Cardiac muscle cell (in vitro differentiated cells and primary cell): ENCODE measurements at regions not wholly inside any gene's neighbourhood (a gene's known extent, or its start where the extent isn't known, plus 50 kb on each side); places are given as distances from the start of the nearest gene placed in this dataset.

Experiments
- DNase-seq, 2 donors: peaks; one replicate each; pipeline versions ENCODE4 v3.0.0 to v3.0.0-alpha.2; 2010 to 2017; ENCODE audit warnings: low read depth in 1 of 2, low spot score in 1 of 2
- H3K27ac ChIP-seq: fragments of 200-600 bp; sonication (generic); 2 replicates; pipeline ENCODE4 v1.5.1; 2016
- H3K27me3 ChIP-seq: fragments of 200-600 bp; sonication (generic); 2 replicates; pipeline ENCODE4 v1.6.0; 2016; ENCODE audit warnings: control low read depth
- H3K36me3 ChIP-seq: fragments of 200-600 bp; sonication (generic); 2 replicates; pipeline ENCODE4 v1.5.1; 2016; ENCODE audit warnings: control low read depth
- H3K4me1 ChIP-seq: fragments of 200-600 bp; sonication (generic); 2 replicates; pipeline ENCODE4 v1.8.1; 2017; ENCODE audit warnings: low read depth, mild to moderate bottlenecking, mixed run types
- H3K4me3 ChIP-seq: fragments of 200-600 bp; sonication (generic); 2 replicates; pipeline ENCODE4 v1.5.1; 2016; ENCODE audit warnings: mild to moderate bottlenecking
- H3K9me3 ChIP-seq: fragments of 200-600 bp; sonication (generic); 2 replicates; pipeline ENCODE4 v1.5.1; 2017; ENCODE audit warnings: low read depth, mild to moderate bottlenecking, control low read depth
- TF ChIP-seq, protein P1 (sequence below): IDR thresholded peaks from 2 replicates; pipeline ENCODE4 v1.5.1; 2012; ENCODE audit warnings: low read depth, mild to moderate bottlenecking, low read length

DNA sequence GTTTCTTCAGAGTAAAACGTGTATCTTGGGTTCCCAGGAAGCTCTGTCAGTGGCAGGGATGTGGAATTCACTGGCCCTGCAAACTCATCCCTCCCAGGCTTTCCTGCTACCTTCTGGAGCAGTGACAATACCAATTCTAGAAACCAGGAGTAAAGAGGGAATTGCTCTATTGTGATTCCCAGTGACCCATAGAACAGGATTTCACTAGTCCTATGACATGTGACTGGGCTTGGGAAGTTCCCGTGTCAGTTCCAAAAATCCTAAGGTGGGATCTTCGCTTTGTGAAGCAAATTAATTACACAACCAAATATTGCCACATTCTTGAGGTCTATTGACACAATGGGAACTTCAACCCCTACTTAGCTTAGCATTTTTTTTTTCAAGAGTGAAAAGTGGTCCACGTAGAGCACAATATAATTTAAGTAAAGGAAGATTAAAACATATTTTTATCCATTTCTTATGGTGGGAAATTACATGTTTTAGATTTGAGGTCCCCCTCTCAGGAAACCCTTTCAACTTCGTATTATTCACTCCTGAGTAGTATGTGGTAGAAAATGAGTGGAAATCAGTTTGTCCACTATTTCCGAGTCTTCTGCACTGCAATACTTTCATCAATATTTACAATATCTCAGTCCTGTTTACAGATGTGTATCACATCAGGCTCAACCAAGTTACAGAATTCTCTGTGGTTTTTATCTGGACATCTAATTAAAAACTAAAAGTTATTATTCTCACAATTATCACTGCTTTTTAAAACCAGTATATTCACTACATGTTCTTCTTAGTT, 88.9 kb upstream of the SOX5 start:
- H3K9me3 ChIP-seq: no peaks in the 10 kb centered on the region
- TF ChIP-seq, protein P1, sequence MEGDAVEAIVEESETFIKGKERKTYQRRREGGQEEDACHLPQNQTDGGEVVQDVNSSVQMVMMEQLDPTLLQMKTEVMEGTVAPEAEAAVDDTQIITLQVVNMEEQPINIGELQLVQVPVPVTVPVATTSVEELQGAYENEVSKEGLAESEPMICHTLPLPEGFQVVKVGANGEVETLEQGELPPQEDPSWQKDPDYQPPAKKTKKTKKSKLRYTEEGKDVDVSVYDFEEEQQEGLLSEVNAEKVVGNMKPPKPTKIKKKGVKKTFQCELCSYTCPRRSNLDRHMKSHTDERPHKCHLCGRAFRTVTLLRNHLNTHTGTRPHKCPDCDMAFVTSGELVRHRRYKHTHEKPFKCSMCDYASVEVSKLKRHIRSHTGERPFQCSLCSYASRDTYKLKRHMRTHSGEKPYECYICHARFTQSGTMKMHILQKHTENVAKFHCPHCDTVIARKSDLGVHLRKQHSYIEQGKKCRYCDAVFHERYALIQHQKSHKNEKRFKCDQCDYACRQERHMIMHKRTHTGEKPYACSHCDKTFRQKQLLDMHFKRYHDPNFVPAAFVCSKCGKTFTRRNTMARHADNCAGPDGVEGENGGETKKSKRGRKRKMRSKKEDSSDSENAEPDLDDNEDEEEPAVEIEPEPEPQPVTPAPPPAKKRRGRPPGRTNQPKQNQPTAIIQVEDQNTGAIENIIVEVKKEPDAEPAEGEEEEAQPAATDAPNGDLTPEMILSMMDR: no peak
- H3K4me1 ChIP-seq: peaks cover 10% of the 10 kb centered on the region
- H3K27ac ChIP-seq: no peak overlapping the region
- no peaks in the 10 kb centered on the region for H3K27me3 ChIP-seq
- H3K36me3 ChIP-seq: no peaks in the 10 kb centered on the region
- DNase-seq: peak in 1 of 2 donors; percentile 17
- H3K4me3 ChIP-seq: no peak overlapping the region

GRCh38 chr12:24036438-24037216, 87.2 kb upstream of the SOX5 start:
- Histone ChIP-seq H3K9me3 (no peaks in the 10 kb centered on the region), H3K36me3 (no peaks in the 10 kb centered on the region), H3K4me1 (peaks cover 10% of the 10 kb centered on the region), H3K27me3 (no peaks in the 10 kb centered on the region), H3K27ac (no peak overlapping the region), H3K4me3 (no peak overlapping the region)
- DNase-seq: peak in 1 of 2 donors; percentile 6
- TF ChIP-seq, protein P1: no peak

GRCh38 chr12:24034894-24035293, 85.4 kb upstream of the SOX5 start:
- H3K27ac ChIP-seq: no peak overlapping the region

GRCh38 chr12:24034160-24034559, 84.7 kb upstream of the SOX5 start:
- H3K27me3 ChIP-seq: no peaks in the 10 kb centered on the region
- no peak for DNase-seq
- H3K9me3 ChIP-seq: no peaks in the 10 kb centered on the region
- H3K4me3 ChIP-seq: no peak overlapping the region
- no peaks in the 10 kb centered on the region for H3K36me3 ChIP-seq
- TF ChIP-seq, protein P1: no peak
- no peak overlapping the region for H3K27ac ChIP-seq
- H3K4me1 ChIP-seq: peaks cover 10% of the 10 kb centered on the region

More at GRCh38 chr12:24034894-24035293, 85.4 kb upstream of the SOX5 start:
- no peak for DNase-seq
- TF ChIP-seq, protein P1: no peak
- H3K4me3 ChIP-seq: no peak overlapping the region
- H3K9me3 ChIP-seq: no peaks in the 10 kb centered on the region
- H3K36me3 ChIP-seq: no peaks in the 10 kb centered on the region
- no peaks in the 10 kb centered on the region for H3K27me3 ChIP-seq
- H3K4me1 ChIP-seq: peaks cover 10% of the 10 kb centered on the region

DNA sequence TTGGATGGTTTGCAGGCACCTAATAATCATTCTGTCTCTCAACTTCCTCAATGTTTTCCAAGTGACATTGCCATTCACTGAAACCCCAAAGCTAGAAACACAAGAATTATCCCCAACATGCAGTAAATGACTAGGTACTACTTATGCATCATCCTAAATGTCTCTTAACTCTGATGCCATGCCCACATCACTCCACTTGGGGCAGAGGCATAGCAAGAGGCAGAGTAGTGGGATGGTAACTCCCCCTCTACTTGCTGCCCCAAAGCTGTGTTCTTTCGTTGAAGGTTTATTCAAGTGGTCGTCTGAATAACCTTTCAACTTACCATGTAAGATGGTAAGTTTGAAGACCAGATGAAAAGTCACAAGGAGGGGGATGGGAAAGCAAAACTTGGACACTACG, 77.9 kb upstream of the SOX5 start:
- no peaks in the 10 kb centered on the region for H3K4me1 ChIP-seq
- no peaks in the 10 kb centered on the region for H3K27me3 ChIP-seq
- TF ChIP-seq, protein P1: no peak
- H3K27ac ChIP-seq: no peak overlapping the region
- H3K4me3 ChIP-seq: no peak overlapping the region
- no peaks in the 10 kb centered on the region for H3K9me3 ChIP-seq
- DNase-seq: no peak
- H3K36me3 ChIP-seq: no peaks in the 10 kb centered on the region
